Upper lobe of left lung (tissue), 4 donors: ENCODE measurements at regions not wholly inside any gene's neighbourhood (a gene's known extent, or its start where the extent isn't known, plus 50 kb on each side); places are given as distances from the start of the nearest gene placed in this dataset.

Experiments used
- CTCF ChIP-seq, 6 experiments: fragments of 450-650 bp in 4 of 6; fragments of 200-600 bp in 2 of 6; sonication (generic) in 2 of 6; IDR thresholded peaks; one replicate each; pipeline ENCODE4 v1.5.1; 2016 to 2019; ENCODE audit warnings: antibody characterized with exemption in 6 of 6
- POLR2AphosphoS5 ChIP-seq, 2 donors: sonication (generic); formaldehyde crosslinking; IDR thresholded peaks; one replicate each; pipeline ENCODE4 v1.5.1; 2017; ENCODE audit warnings: antibody characterized with exemption in 2 of 2

- TF ChIP-seq POLR2AphosphoS5 (IDR thresholded peaks at IDR 0.05) (no peak), CTCF (IDR thresholded peaks at IDR 0.05) (no peak)
Observed at GRCh38 chr13:37229931-37230330, 124.5 kb upstream of the CSNK1A1L start.
